ENCODE measurements at regions not wholly inside any gene's neighbourhood (a gene's known extent, or its start where the extent isn't known, plus 50 kb on each side); places are given as distances from the start of the nearest gene placed in this dataset.

GRCh38 chr3:178075344-178075743, 460.9 kb upstream of the KCNMB2 start:
- TF ChIP-seq TAF1 (IDR thresholded peaks at IDR 0.05; ENCODE audit: borderline replicate concordance, insufficient read depth, low read length) (no peak), POLR2AphosphoS5 (IDR thresholded peaks at IDR 0.05; ENCODE audit: low read depth, low read length) (no peak)
